PC-9 (cell line): ENCODE measurements at regions not wholly inside any gene's neighbourhood (a gene's known extent, or its start where the extent isn't known, plus 50 kb on each side); places are given as distances from the start of the nearest gene placed in this dataset.

ENCODE experiments used
- CTCF ChIP-seq: fragments of 200-600 bp; sonication (generic); conservative IDR thresholded peaks from 2 replicates; pipeline ENCODE4 v1.6.1; 2017; ENCODE audit warnings: mixed run types, antibody characterized with exemption, mild to moderate bottlenecking, moderate library complexity
- EZH2 ChIP-seq: fragments of 200-600 bp; sonication (generic); IDR thresholded peaks from 2 replicates; pipeline ENCODE4 v1.8.0; 2017; ENCODE audit warnings: antibody characterized with exemption, low read depth

GRCh38 chr2:225761396-225761795 is 361.9 kb downstream of the NYAP2 start:
- no peak for TF ChIP-seq CTCF
- no peak for TF ChIP-seq EZH2
